SK-N-SH treated with all-trans-retinoic acid at 6 μM for 48 hours (cell line): ENCODE measurements at regions not wholly inside any gene's neighbourhood (a gene's known extent, or its start where the extent isn't known, plus 50 kb on each side); places are given as distances from the start of the nearest gene placed in this dataset.

Source experiments
- ATAC-seq: fragments of 200-7000 bp; cut with Tn5 transposase; 3 replicates; pipeline ENCODE4 v1.9.1; 2020; ENCODE audit warnings: mild to moderate bottlenecking, moderate library complexity
- ARNTL ChIP-seq: fragments of 450-650 bp; formaldehyde crosslinking; IDR thresholded peaks from 2 replicates; pipeline ENCODE4 v1.5.0; 2020; ENCODE audit warnings: low read depth, mild to moderate bottlenecking, moderate library complexity, borderline replicate concordance
- BACH2 ChIP-seq: fragments of 250-450 bp; sonication (Bioruptor Pico); IDR thresholded peaks from 2 replicates; pipeline ENCODE4 v1.9.0; 2021; ENCODE audit warnings: mild to moderate bottlenecking, borderline replicate concordance
- CSDC2 ChIP-seq: fragments of 250-450 bp; sonication (Bioruptor Pico); IDR thresholded peaks from 2 replicates; pipeline ENCODE4 v1.5.0; 2020; ENCODE audit warnings: mild to moderate bottlenecking, moderate library complexity
- ESRRG ChIP-seq: fragments of 250-450 bp; sonication (Bioruptor Pico); IDR thresholded peaks from 2 replicates; pipeline ENCODE4 v1.6.1; 2021; ENCODE audit warnings: mild to moderate bottlenecking
- GLIS3 ChIP-seq: fragments of 250-450 bp; sonication (Bioruptor Pico); IDR thresholded peaks from 2 replicates; pipeline ENCODE4 v1.5.0; 2020; ENCODE audit warnings: mild to moderate bottlenecking, moderate library complexity
- ISL1 ChIP-seq: fragments of 250-450 bp; sonication (Bioruptor Pico); IDR thresholded peaks from 2 replicates; pipeline ENCODE4 v2.1.2; 2022; ENCODE audit warnings: mild to moderate bottlenecking, moderate library complexity
- OSR1 ChIP-seq: fragments of 250-450 bp; sonication (Bioruptor Pico); IDR thresholded peaks from 2 replicates; pipeline ENCODE4 v1.8.0; 2022; ENCODE audit warnings: moderate library complexity, mild to moderate bottlenecking, inconsistent platforms
- PPARA ChIP-seq: fragments of 250-450 bp; sonication (Bioruptor Pico); IDR thresholded peaks from 2 replicates; pipeline ENCODE4 v1.5.0; 2020; ENCODE audit warnings: mild to moderate bottlenecking, borderline replicate concordance
- RARB ChIP-seq: fragments of 250-450 bp; sonication (Bioruptor Pico); IDR thresholded peaks from 2 replicates; pipeline ENCODE4 v1.8.0; 2021; ENCODE audit warnings: mild to moderate bottlenecking, moderate library complexity
- SNAI2 ChIP-seq: fragments of 250-450 bp; sonication (Bioruptor Pico); IDR thresholded peaks from 2 replicates; pipeline ENCODE4 v1.5.0; 2020; ENCODE audit warnings: mild to moderate bottlenecking, moderate library complexity
- TCF4 ChIP-seq: fragments of 250-450 bp; sonication (Bioruptor Pico); IDR thresholded peaks from 2 replicates; pipeline ENCODE4 v1.8.0; 2021; ENCODE audit warnings: mild to moderate bottlenecking, moderate library complexity, borderline replicate concordance
- TOX ChIP-seq: fragments of 250-450 bp; sonication (Bioruptor Pico); IDR thresholded peaks from 2 replicates; pipeline ENCODE4 v1.8.0; 2021; ENCODE audit warnings: mild to moderate bottlenecking, moderate library complexity, borderline replicate concordance
- ZC3H10 ChIP-seq: fragments of 250-450 bp; sonication (Bioruptor Pico); IDR thresholded peaks from 2 replicates; pipeline ENCODE4 v1.5.1; 2021; ENCODE audit warnings: mild to moderate bottlenecking, moderate library complexity
- ZFP3 ChIP-seq: fragments of 250-450 bp; sonication (Bioruptor Pico); IDR thresholded peaks from 2 replicates; pipeline ENCODE4 v1.5.0; 2020; ENCODE audit warnings: mild to moderate bottlenecking, moderate library complexity
- ZFP30 ChIP-seq: fragments of 450-650 bp; formaldehyde crosslinking; IDR thresholded peaks from 2 replicates; pipeline ENCODE4 v1.5.0; 2022; ENCODE audit warnings: mild to moderate bottlenecking, moderate library complexity
- ZNF565 ChIP-seq: fragments of 450-650 bp; formaldehyde crosslinking; conservative IDR thresholded peaks from 2 replicates; pipeline ENCODE4 v1.5.0; 2020; ENCODE audit warnings: low read depth, mild to moderate bottlenecking, moderate library complexity
- ZNF70 ChIP-seq: fragments of 450-650 bp; formaldehyde crosslinking; IDR thresholded peaks from 2 replicates; pipeline ENCODE4 v1.5.0; 2020; ENCODE audit warnings: mild to moderate bottlenecking, moderate library complexity
- ZNF8 ChIP-seq: fragments of 450-650 bp; formaldehyde crosslinking; IDR thresholded peaks from 2 replicates; pipeline ENCODE4 v1.5.0; 2020; ENCODE audit warnings: mild to moderate bottlenecking, moderate library complexity
- TF ChIP-seq, protein P1 (sequence below): fragments of 250-450 bp; sonication (Bioruptor Pico); IDR thresholded peaks from 2 replicates; pipeline ENCODE4 v1.8.0; 2021; ENCODE audit warnings: low read depth, mild to moderate bottlenecking, moderate library complexity, borderline replicate concordance
- TF ChIP-seq, protein P2 (sequence below): fragments of 250-450 bp; sonication (Bioruptor Pico); IDR thresholded peaks from 2 replicates; pipeline ENCODE4 v1.5.1; 2020; ENCODE audit warnings: low read depth, mild to moderate bottlenecking, moderate library complexity
- TF ChIP-seq, protein P3 (sequence below): fragments of 250-450 bp; sonication (Bioruptor Pico); IDR thresholded peaks from 2 replicates; pipeline ENCODE4 v1.5.1; 2021; ENCODE audit warnings: mild to moderate bottlenecking, moderate library complexity
- TF ChIP-seq, protein P4 (sequence below): fragments of 250-450 bp; sonication (Bioruptor Pico); IDR thresholded peaks from 2 replicates; pipeline ENCODE4 v1.5.0; 2020; ENCODE audit warnings: mild to moderate bottlenecking, moderate library complexity

DNA sequence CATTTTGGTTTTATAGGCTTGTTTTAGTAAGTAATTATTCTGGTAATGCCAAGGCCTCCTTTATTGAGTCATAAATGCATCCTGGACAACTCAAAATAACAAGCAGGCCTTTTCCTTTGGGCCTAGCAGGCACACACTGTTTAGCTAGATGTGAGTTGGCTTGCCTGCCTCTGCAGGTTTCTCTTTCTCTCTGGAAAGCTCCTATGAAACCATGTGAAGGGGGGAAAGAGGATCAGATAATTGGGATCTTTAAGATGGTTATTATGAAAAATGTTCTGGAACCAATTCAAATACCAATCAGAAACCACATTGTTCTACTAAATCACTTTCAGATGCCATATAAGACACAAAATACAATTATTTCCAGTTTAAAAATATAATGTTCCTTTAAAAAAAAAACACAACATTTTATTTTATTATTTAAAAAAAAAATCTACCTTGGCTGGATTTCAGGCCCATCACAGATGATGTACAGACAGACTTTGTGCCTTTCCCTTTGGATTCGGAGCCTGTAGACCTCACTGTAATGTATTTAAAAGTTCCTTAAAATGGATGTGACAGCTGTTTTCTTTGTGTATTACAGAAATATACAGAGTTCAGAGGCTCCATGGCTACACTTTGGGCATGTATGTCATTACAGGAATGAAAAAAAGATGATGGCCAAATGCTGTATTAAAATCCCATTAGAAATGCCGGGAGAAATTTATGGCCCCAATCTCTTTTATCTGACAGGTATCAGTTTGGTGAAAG lies 80.2 kb downstream of the NTMT2 start:
- ATAC-seq: peak; percentile 97

DNA sequence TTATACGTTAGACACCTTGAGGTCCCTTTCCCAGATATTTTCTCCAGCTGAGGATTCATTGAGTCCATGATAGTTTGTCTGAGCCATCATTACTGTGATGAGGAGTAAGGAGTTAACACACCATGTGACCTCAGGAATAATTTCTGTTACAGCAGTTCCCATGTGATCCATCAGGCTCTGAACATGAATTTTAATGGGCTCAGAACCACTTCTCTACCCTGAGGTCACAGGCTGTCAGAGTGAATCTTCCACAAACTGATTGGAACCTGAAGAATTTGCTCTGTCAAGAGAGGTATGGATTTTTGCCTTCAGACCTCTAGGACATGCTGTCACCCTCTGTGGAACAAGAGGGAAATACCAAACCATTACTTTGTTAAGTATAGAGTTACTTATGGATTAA lies 81.0 kb downstream of the NTMT2 start:
- TF ChIP-seq ESRRG: no peak
- TF ChIP-seq RARB: no peak
- TF ChIP-seq ZNF70 (CRISPR knock-in tag): no peak
- no peak for TF ChIP-seq ZFP30 (CRISPR knock-in tag)
- no peak for TF ChIP-seq TOX (CRISPR knock-in tag)
- TF ChIP-seq, protein P1, sequence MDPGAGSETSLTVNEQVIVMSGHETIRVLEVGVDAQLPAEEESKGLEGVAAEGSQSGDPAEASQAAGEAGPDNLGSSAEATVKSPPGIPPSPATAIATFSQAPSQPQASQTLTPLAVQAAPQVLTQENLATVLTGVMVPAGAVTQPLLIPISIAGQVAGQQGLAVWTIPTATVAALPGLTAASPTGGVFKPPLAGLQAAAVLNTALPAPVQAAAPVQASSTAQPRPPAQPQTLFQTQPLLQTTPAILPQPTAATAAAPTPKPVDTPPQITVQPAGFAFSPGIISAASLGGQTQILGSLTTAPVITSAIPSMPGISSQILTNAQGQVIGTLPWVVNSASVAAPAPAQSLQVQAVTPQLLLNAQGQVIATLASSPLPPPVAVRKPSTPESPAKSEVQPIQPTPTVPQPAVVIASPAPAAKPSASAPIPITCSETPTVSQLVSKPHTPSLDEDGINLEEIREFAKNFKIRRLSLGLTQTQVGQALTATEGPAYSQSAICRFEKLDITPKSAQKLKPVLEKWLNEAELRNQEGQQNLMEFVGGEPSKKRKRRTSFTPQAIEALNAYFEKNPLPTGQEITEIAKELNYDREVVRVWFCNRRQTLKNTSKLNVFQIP (CRISPR knock-in tag): no peak
- TF ChIP-seq, protein P2, sequence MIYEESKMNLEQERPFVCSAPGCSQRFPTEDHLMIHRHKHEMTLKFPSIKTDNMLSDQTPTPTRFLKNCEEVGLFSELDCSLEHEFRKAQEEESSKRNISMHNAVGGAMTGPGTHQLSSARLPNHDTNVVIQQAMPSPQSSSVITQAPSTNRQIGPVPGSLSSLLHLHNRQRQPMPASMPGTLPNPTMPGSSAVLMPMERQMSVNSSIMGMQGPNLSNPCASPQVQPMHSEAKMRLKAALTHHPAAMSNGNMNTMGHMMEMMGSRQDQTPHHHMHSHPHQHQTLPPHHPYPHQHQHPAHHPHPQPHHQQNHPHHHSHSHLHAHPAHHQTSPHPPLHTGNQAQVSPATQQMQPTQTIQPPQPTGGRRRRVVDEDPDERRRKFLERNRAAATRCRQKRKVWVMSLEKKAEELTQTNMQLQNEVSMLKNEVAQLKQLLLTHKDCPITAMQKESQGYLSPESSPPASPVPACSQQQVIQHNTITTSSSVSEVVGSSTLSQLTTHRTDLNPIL: no peak
- TF ChIP-seq ZFP3: no peak
- TF ChIP-seq ZC3H10: no peak
- TF ChIP-seq, protein P3, sequence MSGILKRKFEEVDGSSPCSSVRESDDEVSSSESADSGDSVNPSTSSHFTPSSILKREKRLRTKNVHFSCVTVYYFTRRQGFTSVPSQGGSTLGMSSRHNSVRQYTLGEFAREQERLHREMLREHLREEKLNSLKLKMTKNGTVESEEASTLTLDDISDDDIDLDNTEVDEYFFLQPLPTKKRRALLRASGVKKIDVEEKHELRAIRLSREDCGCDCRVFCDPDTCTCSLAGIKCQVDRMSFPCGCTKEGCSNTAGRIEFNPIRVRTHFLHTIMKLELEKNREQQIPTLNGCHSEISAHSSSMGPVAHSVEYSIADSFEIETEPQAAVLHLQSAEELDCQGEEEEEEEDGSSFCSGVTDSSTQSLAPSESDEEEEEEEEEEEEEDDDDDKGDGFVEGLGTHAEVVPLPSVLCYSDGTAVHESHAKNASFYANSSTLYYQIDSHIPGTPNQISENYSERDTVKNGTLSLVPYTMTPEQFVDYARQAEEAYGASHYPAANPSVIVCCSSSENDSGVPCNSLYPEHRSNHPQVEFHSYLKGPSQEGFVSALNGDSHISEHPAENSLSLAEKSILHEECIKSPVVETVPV (CRISPR knock-in tag): no peak
- no peak for TF ChIP-seq ZNF8 (CRISPR knock-in tag)
- TF ChIP-seq TCF4 (CRISPR knock-in tag): no peak
- no peak for TF ChIP-seq OSR1 (CRISPR knock-in tag)
- TF ChIP-seq ZNF565: no peak
- no peak for TF ChIP-seq GLIS3 (CRISPR knock-in tag)
- TF ChIP-seq PPARA (CRISPR knock-in tag): no peak
- no peak for TF ChIP-seq BACH2 (CRISPR knock-in tag)
- no peak for TF ChIP-seq CSDC2 (CRISPR knock-in tag)
- no peak for TF ChIP-seq SNAI2 (CRISPR knock-in tag)
- TF ChIP-seq, protein P4, sequence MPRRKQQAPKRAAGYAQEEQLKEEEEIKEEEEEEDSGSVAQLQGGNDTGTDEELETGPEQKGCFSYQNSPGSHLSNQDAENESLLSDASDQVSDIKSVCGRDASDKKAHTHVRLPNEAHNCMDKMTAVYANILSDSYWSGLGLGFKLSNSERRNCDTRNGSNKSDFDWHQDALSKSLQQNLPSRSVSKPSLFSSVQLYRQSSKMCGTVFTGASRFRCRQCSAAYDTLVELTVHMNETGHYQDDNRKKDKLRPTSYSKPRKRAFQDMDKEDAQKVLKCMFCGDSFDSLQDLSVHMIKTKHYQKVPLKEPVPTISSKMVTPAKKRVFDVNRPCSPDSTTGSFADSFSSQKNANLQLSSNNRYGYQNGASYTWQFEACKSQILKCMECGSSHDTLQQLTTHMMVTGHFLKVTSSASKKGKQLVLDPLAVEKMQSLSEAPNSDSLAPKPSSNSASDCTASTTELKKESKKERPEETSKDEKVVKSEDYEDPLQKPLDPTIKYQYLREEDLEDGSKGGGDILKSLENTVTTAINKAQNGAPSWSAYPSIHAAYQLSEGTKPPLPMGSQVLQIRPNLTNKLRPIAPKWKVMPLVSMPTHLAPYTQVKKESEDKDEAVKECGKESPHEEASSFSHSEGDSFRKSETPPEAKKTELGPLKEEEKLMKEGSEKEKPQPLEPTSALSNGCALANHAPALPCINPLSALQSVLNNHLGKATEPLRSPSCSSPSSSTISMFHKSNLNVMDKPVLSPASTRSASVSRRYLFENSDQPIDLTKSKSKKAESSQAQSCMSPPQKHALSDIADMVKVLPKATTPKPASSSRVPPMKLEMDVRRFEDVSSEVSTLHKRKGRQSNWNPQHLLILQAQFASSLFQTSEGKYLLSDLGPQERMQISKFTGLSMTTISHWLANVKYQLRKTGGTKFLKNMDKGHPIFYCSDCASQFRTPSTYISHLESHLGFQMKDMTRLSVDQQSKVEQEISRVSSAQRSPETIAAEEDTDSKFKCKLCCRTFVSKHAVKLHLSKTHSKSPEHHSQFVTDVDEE (CRISPR knock-in tag): no peak
- TF ChIP-seq, all 23 proteins: peak for 0
- ATAC-seq: peak; percentile 20; the same call in 2 of the 3 replicates

More for the DNA sequence above, 80.2 kb downstream of the NTMT2 start:
- TF ChIP-seq ZC3H10: 0 out of 2 replicates have a peak, but pooled peaks have one; percentile 35
- no peak for TF ChIP-seq SNAI2 (CRISPR knock-in tag)
- TF ChIP-seq, protein P3 (CRISPR knock-in tag): no peak
- no peak for TF ChIP-seq TCF4 (CRISPR knock-in tag)
- TF ChIP-seq ZFP30 (CRISPR knock-in tag): no peak
- TF ChIP-seq ISL1 (CRISPR knock-in tag): no peak
- TF ChIP-seq ZNF8 (CRISPR knock-in tag): no peak
- no peak for TF ChIP-seq ARNTL (CRISPR knock-in tag)
- TF ChIP-seq TOX (CRISPR knock-in tag): peak; percentile 58; the same call in 1 of the 2 replicates
- TF ChIP-seq BACH2 (CRISPR knock-in tag): no peak
